ENCODE measurements at regions not wholly inside any gene's neighbourhood (a gene's known extent, or its start where the extent isn't known, plus 50 kb on each side); places are given as distances from the start of the nearest gene placed in this dataset.

GRCh38 chr10:130576427-130576826 lies 440.2 kb downstream of the GLRX3 start:
- Histone ChIP-seq H3K4me3 (ENCODE audit: insufficient read depth, low read depth, low read length, poor library complexity, severe bottlenecking) (no peak overlapping the region), H3K4me1 (ENCODE audit: control insufficient read depth, insufficient read depth, low read length, poor library complexity, severe bottlenecking) (no peaks in the 10 kb centered on the region), H3K27ac (ENCODE audit: insufficient read depth, low read length, poor library complexity, severe bottlenecking) (no peak overlapping the region), H3K9me3 (ENCODE audit: control insufficient read depth, low read length) (no peaks in the 10 kb centered on the region), H3K36me3 (ENCODE audit: control insufficient read depth, insufficient read depth, low read length) (no peaks in the 10 kb centered on the region), H3K27me3 (replicated peaks; ENCODE audit: control insufficient read depth, insufficient read depth, low read length, poor library complexity, severe bottlenecking) (no peaks in the 10 kb centered on the region)
- DNase-seq = no peak

DNA sequence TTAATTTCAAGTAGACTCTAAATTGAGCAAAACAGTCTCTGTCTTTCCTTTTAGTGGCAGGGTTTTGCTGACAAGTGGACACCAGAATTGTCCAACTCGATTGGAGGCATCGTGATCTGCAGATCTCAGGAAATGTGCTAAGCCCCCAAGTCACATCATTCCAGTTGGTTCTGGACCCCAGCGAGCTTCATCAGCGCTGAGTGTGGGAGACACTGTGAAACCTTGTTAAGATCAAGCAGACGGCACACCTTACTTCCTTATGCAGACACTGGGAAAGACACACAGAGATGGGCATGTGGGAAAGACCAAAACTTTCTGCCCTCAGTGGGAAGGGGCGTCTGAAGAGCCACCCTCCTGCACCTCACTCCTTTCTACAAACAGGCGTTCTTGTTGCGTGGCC lies 440.8 kb downstream of the GLRX3 start:
- no peak for DNase-seq
- Histone ChIP-seq H3K36me3 (ENCODE audit: control insufficient read depth, insufficient read depth, low read length) (no peaks in the 10 kb centered on the region), H3K4me3 (ENCODE audit: insufficient read depth, low read depth, low read length, poor library complexity, severe bottlenecking) (no peak overlapping the region), H3K27ac (ENCODE audit: insufficient read depth, low read length, poor library complexity, severe bottlenecking) (no peak overlapping the region), H3K27me3 (replicated peaks; ENCODE audit: control insufficient read depth, insufficient read depth, low read length, poor library complexity, severe bottlenecking) (no peaks in the 10 kb centered on the region), H3K4me1 (ENCODE audit: control insufficient read depth, insufficient read depth, low read length, poor library complexity, severe bottlenecking) (no peaks in the 10 kb centered on the region), H3K9me3 (ENCODE audit: control insufficient read depth, low read length) (no peaks in the 10 kb centered on the region)

GRCh38 chr10:130578532-130579289 lies 442.5 kb downstream of the GLRX3 start:
- no peaks in the 10 kb centered on the region for H3K4me1 ChIP-seq (ENCODE audit: control insufficient read depth, insufficient read depth, low read length, poor library complexity, severe bottlenecking)
- no peaks in the 10 kb centered on the region for H3K36me3 ChIP-seq (ENCODE audit: control insufficient read depth, insufficient read depth, low read length)
- no peak overlapping the region for H3K27ac ChIP-seq (ENCODE audit: insufficient read depth, low read length, poor library complexity, severe bottlenecking)
- DNase-seq = no peak
- H3K27me3 ChIP-seq (replicated peaks; ENCODE audit: control insufficient read depth, insufficient read depth, low read length, poor library complexity, severe bottlenecking) = no peaks in the 10 kb centered on the region
- no peak overlapping the region for H3K4me3 ChIP-seq (ENCODE audit: insufficient read depth, low read depth, low read length, poor library complexity, severe bottlenecking)
- H3K9me3 ChIP-seq (ENCODE audit: control insufficient read depth, low read length) = no peaks in the 10 kb centered on the region

DNA sequence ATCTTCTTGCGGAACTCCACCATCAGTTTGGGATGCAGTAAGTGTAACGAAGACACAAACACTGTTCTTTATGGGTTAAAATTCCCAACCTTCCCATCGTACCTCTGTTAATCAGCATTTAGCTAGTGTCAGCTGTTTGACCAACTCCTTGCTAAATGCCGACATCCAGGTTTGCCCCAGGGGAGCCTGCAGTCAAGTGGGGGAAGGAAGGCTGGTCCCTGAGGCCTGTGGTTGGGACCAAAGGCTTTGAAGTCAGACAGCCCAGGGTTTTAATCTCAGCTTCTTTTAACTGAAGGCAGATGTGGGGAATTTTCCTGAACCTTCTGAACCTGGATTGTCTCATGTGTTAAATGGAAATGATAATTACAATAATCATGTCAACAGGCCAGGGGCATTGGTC lies 443.7 kb downstream of the GLRX3 start:
- H3K27ac ChIP-seq (ENCODE audit: insufficient read depth, low read length, poor library complexity, severe bottlenecking) = no peak overlapping the region
- DNase-seq = no peak
- H3K9me3 ChIP-seq (ENCODE audit: control insufficient read depth, low read length) = no peaks in the 10 kb centered on the region
- no peaks in the 10 kb centered on the region for H3K4me1 ChIP-seq (ENCODE audit: control insufficient read depth, insufficient read depth, low read length, poor library complexity, severe bottlenecking)
- H3K36me3 ChIP-seq (ENCODE audit: control insufficient read depth, insufficient read depth, low read length) = no peaks in the 10 kb centered on the region
- H3K27me3 ChIP-seq (replicated peaks; ENCODE audit: control insufficient read depth, insufficient read depth, low read length, poor library complexity, severe bottlenecking) = no peaks in the 10 kb centered on the region
- no peak overlapping the region for H3K4me3 ChIP-seq (ENCODE audit: insufficient read depth, low read depth, low read length, poor library complexity, severe bottlenecking)

- H3K4me1 ChIP-seq (ENCODE audit: control insufficient read depth, insufficient read depth, low read length, poor library complexity, severe bottlenecking) = no peaks in the 10 kb centered on the region
- no peaks in the 10 kb centered on the region for H3K9me3 ChIP-seq (ENCODE audit: control insufficient read depth, low read length)
- H3K27ac ChIP-seq (ENCODE audit: insufficient read depth, low read length, poor library complexity, severe bottlenecking) = no peak overlapping the region
- no peaks in the 10 kb centered on the region for H3K27me3 ChIP-seq (replicated peaks; ENCODE audit: control insufficient read depth, insufficient read depth, low read length, poor library complexity, severe bottlenecking)
- H3K4me3 ChIP-seq (ENCODE audit: insufficient read depth, low read depth, low read length, poor library complexity, severe bottlenecking) = no peak overlapping the region
- DNase-seq = no peak
- no peaks in the 10 kb centered on the region for H3K36me3 ChIP-seq (ENCODE audit: control insufficient read depth, insufficient read depth, low read length)
Measured at GRCh38 chr10:130580975-130581374, 444.8 kb downstream of the GLRX3 start.

DNA sequence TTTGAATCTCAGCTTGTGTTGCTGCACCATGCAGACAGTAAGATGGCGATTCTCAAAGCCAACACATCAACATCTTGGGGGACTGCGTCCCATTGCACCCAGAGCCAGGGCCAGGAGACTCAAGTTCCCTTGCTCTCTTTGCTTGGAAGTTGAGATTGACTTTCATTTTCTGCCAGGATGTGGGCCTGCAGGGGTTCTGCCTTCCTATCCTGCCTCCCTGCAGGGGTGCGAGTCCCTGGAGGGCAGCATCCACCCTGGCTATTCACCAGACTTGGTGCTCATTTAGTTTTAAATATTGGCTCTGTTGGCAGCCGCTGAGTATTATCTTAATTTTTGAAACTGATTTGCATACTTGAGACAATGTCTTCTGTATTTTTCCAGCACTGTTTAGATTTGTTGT lies 451.5 kb downstream of the GLRX3 start:
- Histone ChIP-seq H3K4me1 (ENCODE audit: control insufficient read depth, insufficient read depth, low read length, poor library complexity, severe bottlenecking) (no peaks in the 10 kb centered on the region), H3K4me3 (ENCODE audit: insufficient read depth, low read depth, low read length, poor library complexity, severe bottlenecking) (no peak overlapping the region), H3K36me3 (ENCODE audit: control insufficient read depth, insufficient read depth, low read length) (no peaks in the 10 kb centered on the region), H3K27ac (ENCODE audit: insufficient read depth, low read length, poor library complexity, severe bottlenecking) (no peak overlapping the region), H3K27me3 (replicated peaks; ENCODE audit: control insufficient read depth, insufficient read depth, low read length, poor library complexity, severe bottlenecking) (no peaks in the 10 kb centered on the region), H3K9me3 (ENCODE audit: control insufficient read depth, low read length) (no peaks in the 10 kb centered on the region)
- no peak for DNase-seq

DNA sequence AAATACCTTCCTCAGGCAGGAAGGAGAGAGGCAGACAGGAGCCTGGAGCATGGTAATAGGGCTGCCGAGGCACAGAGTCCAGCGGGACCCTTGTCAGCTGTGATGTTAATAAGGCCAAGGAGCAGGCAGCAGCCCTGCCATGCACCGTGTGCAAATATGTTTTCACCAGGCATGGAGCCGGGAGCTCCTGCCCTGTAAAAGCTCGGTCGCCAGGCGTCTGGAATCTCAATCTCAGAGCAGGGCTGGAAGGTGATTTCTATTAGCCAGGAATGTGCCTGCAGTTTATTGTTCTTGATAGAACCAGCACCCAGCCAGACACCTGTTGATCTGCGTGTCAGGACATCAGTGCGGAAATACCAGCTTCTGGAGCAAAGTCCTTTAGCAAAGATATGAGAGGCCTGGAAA lies 469.8 kb downstream of the GLRX3 start:
- Histone ChIP-seq H3K36me3 (ENCODE audit: control insufficient read depth, insufficient read depth, low read length) (no peaks in the 10 kb centered on the region), H3K27ac (ENCODE audit: insufficient read depth, low read length, poor library complexity, severe bottlenecking) (no peak overlapping the region), H3K9me3 (ENCODE audit: control insufficient read depth, low read length) (no peaks in the 10 kb centered on the region), H3K27me3 (replicated peaks; ENCODE audit: control insufficient read depth, insufficient read depth, low read length, poor library complexity, severe bottlenecking) (no peaks in the 10 kb centered on the region), H3K4me3 (ENCODE audit: insufficient read depth, low read depth, low read length, poor library complexity, severe bottlenecking) (no peak overlapping the region), H3K4me1 (ENCODE audit: control insufficient read depth, insufficient read depth, low read length, poor library complexity, severe bottlenecking) (no peaks in the 10 kb centered on the region)
- DNase-seq = no peak

DNA sequence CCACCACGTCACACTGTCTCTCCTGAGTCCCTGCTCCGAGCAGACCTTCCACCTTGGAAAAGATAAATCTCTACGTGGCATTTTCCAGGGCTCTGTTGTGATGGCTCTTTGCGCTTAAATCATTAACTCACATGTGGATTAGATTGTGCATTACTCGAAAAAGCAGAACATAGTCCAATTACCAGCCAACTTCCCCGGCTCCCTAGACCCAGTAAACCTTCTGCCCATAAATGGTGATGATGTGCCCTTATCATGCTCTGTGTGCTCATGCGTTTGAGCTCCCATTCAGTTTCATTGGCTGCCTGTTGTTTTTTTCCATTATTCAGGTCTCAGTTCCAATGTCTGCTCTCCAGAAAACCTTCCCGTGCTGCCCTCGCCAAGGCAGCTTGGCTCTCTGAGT lies 471.2 kb downstream of the GLRX3 start:
- Histone ChIP-seq H3K9me3 (ENCODE audit: control insufficient read depth, low read length) (no peaks in the 10 kb centered on the region), H3K27me3 (replicated peaks; ENCODE audit: control insufficient read depth, insufficient read depth, low read length, poor library complexity, severe bottlenecking) (no peaks in the 10 kb centered on the region), H3K36me3 (ENCODE audit: control insufficient read depth, insufficient read depth, low read length) (no peaks in the 10 kb centered on the region), H3K4me1 (ENCODE audit: control insufficient read depth, insufficient read depth, low read length, poor library complexity, severe bottlenecking) (no peaks in the 10 kb centered on the region), H3K4me3 (ENCODE audit: insufficient read depth, low read depth, low read length, poor library complexity, severe bottlenecking) (no peak overlapping the region), H3K27ac (ENCODE audit: insufficient read depth, low read length, poor library complexity, severe bottlenecking) (no peak overlapping the region)
- no peak for DNase-seq

DNA sequence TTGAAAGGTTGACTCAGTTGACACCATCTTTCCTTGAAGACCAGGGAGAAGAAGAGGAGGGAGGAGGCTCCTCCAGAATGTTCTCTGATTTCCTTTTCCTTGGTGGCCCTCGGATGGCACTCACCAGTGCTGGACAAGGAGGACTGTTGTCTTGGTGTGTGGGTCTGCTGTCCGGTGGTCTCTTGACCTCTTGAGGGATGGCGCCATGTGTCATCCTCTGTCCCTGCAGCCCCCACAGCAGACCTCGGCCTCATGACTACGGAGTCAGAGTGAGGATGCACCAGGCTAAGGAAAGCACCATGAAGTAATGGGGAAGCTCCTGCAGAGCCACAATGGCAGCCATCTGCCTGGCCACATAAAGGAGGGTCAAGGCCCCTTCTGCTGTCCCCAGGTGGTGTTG lies 475.0 kb downstream of the GLRX3 start:
- Histone ChIP-seq H3K27me3 (replicated peaks; ENCODE audit: control insufficient read depth, insufficient read depth, low read length, poor library complexity, severe bottlenecking) (no peaks in the 10 kb centered on the region), H3K36me3 (ENCODE audit: control insufficient read depth, insufficient read depth, low read length) (no peaks in the 10 kb centered on the region), H3K9me3 (ENCODE audit: control insufficient read depth, low read length) (no peaks in the 10 kb centered on the region), H3K27ac (ENCODE audit: insufficient read depth, low read length, poor library complexity, severe bottlenecking) (no peak overlapping the region), H3K4me1 (ENCODE audit: control insufficient read depth, insufficient read depth, low read length, poor library complexity, severe bottlenecking) (no peaks in the 10 kb centered on the region), H3K4me3 (ENCODE audit: insufficient read depth, low read depth, low read length, poor library complexity, severe bottlenecking) (no peak overlapping the region)
- DNase-seq = no peak

GRCh38 chr10:130615457-130615856 lies 479.3 kb downstream of the GLRX3 start:
- DNase-seq = no peak
- H3K27me3 ChIP-seq (replicated peaks; ENCODE audit: control insufficient read depth, insufficient read depth, low read length, poor library complexity, severe bottlenecking) = peaks cover 7% of the 10 kb centered on the region
- no peak overlapping the region for H3K27ac ChIP-seq (ENCODE audit: insufficient read depth, low read length, poor library complexity, severe bottlenecking)
- H3K4me1 ChIP-seq (ENCODE audit: control insufficient read depth, insufficient read depth, low read length, poor library complexity, severe bottlenecking) = no peaks in the 10 kb centered on the region
- H3K4me3 ChIP-seq (ENCODE audit: insufficient read depth, low read depth, low read length, poor library complexity, severe bottlenecking) = no peak overlapping the region
- H3K36me3 ChIP-seq (ENCODE audit: control insufficient read depth, insufficient read depth, low read length) = no peaks in the 10 kb centered on the region
- no peaks in the 10 kb centered on the region for H3K9me3 ChIP-seq (ENCODE audit: control insufficient read depth, low read length)

All from effector memory CD4-positive, alpha-beta T cell (primary cell).